ENCODE measurements at regions not wholly inside any gene's neighbourhood (a gene's known extent, or its start where the extent isn't known, plus 50 kb on each side); places are given as distances from the start of the nearest gene placed in this dataset.

- H3K27ac Mint-ChIP-seq, result no peak overlapping the region
- no peaks in the 10 kb centered on the region for H3K36me3 ChIP-seq (ENCODE audit: insufficient read depth, low read length)
- H3K9me3 Mint-ChIP-seq, result no peaks in the 10 kb centered on the region
- H3K4me1 Mint-ChIP-seq (ENCODE audit: low read depth), result no peaks in the 10 kb centered on the region
- H3K27me3 Mint-ChIP-seq, result no peaks in the 10 kb centered on the region
- no peak overlapping the region for H3K27ac ChIP-seq (ENCODE audit: low read depth in 1 of 2, low read length in 2 of 2)
- no peaks in the 10 kb centered on the region for H3K4me1 ChIP-seq (ENCODE audit: insufficient read depth, low read length)
- intact Hi-C loops (cut with DNase I, micrococcal nuclease), result no loop called here
- H3K27me3 ChIP-seq (ENCODE audit: control insufficient read depth in 1 of 2, insufficient read depth in 2 of 2, low read length in 2 of 2), result no peaks in the 10 kb centered on the region
- TF ChIP-seq, protein P1, sequence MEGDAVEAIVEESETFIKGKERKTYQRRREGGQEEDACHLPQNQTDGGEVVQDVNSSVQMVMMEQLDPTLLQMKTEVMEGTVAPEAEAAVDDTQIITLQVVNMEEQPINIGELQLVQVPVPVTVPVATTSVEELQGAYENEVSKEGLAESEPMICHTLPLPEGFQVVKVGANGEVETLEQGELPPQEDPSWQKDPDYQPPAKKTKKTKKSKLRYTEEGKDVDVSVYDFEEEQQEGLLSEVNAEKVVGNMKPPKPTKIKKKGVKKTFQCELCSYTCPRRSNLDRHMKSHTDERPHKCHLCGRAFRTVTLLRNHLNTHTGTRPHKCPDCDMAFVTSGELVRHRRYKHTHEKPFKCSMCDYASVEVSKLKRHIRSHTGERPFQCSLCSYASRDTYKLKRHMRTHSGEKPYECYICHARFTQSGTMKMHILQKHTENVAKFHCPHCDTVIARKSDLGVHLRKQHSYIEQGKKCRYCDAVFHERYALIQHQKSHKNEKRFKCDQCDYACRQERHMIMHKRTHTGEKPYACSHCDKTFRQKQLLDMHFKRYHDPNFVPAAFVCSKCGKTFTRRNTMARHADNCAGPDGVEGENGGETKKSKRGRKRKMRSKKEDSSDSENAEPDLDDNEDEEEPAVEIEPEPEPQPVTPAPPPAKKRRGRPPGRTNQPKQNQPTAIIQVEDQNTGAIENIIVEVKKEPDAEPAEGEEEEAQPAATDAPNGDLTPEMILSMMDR (IDR thresholded peaks at IDR 0.05), result no peak
- H3K4me3 ChIP-seq (ENCODE audit: low read length), result no peak overlapping the region
- no peak for ATAC-seq (ENCODE audit: poor library complexity)
- no peaks in the 10 kb centered on the region for H3K9me3 ChIP-seq (ENCODE audit: control insufficient read depth in 1 of 2, insufficient read depth in 1 of 2, low read length in 2 of 2)
- POLR2A ChIA-PET, result no interaction called here
- no peak for DNase-seq
- CTCF ChIA-PET, result no interaction called here
- no peaks in the 10 kb centered on the region for H3K36me3 Mint-ChIP-seq (ENCODE audit: low read depth)
- H3K4me3 Mint-ChIP-seq, result no peak overlapping the region
Measured at GRCh38 chr5:8675182-8675581, 806.2 kb downstream of the MTRR start.

DNA sequence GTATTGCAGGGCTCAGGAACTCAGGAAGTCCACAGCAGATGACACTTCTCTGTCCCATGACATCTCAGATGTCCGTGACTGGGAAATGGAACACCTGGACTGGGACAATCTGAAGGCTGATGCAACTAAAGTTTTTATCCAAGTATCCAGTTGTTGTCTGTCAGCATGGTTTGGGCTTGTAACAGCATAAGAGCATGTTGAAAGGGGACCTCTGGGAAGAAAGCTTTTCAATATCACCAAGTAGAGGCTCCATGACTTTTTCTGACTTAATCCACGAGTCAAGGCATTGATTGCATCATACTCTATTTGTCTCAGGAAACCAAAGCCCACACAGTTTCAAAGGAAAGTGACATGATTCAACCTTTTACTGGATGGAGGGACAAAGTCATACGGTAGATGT is 807.7 kb downstream of the MTRR start:
- ATAC-seq (ENCODE audit: poor library complexity), result no peak
- intact Hi-C loops (cut with DNase I, micrococcal nuclease), result no loop called here
- no peaks in the 10 kb centered on the region for H3K9me3 Mint-ChIP-seq
- no peak overlapping the region for H3K27ac ChIP-seq (ENCODE audit: low read depth in 1 of 2, low read length in 2 of 2)
- POLR2A ChIA-PET, result no interaction called here
- TF ChIP-seq, protein P1 (IDR thresholded peaks at IDR 0.05), result no peak
- no peaks in the 10 kb centered on the region for H3K27me3 ChIP-seq (ENCODE audit: control insufficient read depth in 1 of 2, insufficient read depth in 2 of 2, low read length in 2 of 2)
- H3K36me3 ChIP-seq (ENCODE audit: insufficient read depth, low read length), result no peaks in the 10 kb centered on the region
- CTCF ChIA-PET, result no interaction called here
- H3K4me3 ChIP-seq (ENCODE audit: low read length), result no peak overlapping the region
- no peaks in the 10 kb centered on the region for H3K9me3 ChIP-seq (ENCODE audit: control insufficient read depth in 1 of 2, insufficient read depth in 1 of 2, low read length in 2 of 2)
- no peak overlapping the region for H3K4me3 Mint-ChIP-seq
- no peak overlapping the region for H3K27ac Mint-ChIP-seq
- H3K36me3 Mint-ChIP-seq (ENCODE audit: low read depth), result no peaks in the 10 kb centered on the region
- no peaks in the 10 kb centered on the region for H3K27me3 Mint-ChIP-seq
- H3K4me1 Mint-ChIP-seq (ENCODE audit: low read depth), result no peaks in the 10 kb centered on the region
- no peaks in the 10 kb centered on the region for H3K4me1 ChIP-seq (ENCODE audit: insufficient read depth, low read length)
- no peak for DNase-seq

DNA sequence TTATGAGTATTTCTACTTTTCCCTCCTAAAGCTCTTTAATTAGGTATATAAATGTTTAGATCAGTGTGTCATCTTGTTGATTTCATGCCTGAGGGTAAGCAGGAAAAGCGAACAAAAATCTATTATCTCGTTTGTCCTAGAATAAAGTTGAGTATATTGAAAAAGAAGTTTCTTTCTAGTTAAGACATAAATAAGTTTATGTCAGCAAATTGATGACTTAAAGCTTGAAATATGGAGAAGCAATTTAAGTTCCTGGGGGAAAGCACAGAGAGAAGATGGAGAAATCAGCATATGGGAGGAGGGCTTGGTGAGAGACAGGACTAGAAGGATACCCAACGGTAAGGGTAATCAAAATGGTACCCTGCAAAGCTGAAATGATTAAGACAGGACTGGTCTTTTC is 813.4 kb downstream of the MTRR start:
- CTCF ChIA-PET, result no interaction called here
- ATAC-seq (ENCODE audit: poor library complexity) (no peak), DNase-seq (no peak)
- POLR2A ChIA-PET, result no interaction called here
- TF ChIP-seq, protein P1 (IDR thresholded peaks at IDR 0.05), result no peak
- Mint-ChIP-seq H3K4me1 (ENCODE audit: low read depth) (no peaks in the 10 kb centered on the region), H3K4me3 (no peak overlapping the region), H3K27ac (no peak overlapping the region), H3K36me3 (ENCODE audit: low read depth) (no peaks in the 10 kb centered on the region), H3K9me3 (no peaks in the 10 kb centered on the region), H3K27me3 (no peaks in the 10 kb centered on the region)
- peaks cover 0 to 4% of the 10 kb centered on the region in 2 experiments for H3K9me3 ChIP-seq (ENCODE audit: control insufficient read depth in 1 of 2, insufficient read depth in 1 of 2, low read length in 2 of 2)
- H3K4me1 ChIP-seq (ENCODE audit: insufficient read depth, low read length), result no peaks in the 10 kb centered on the region
- H3K4me3 ChIP-seq (ENCODE audit: low read length), result no peak overlapping the region
- no peak overlapping the region for H3K27ac ChIP-seq (ENCODE audit: low read depth in 1 of 2, low read length in 2 of 2)
- H3K36me3 ChIP-seq (ENCODE audit: insufficient read depth, low read length), result no peaks in the 10 kb centered on the region
- intact Hi-C loops (cut with DNase I, micrococcal nuclease), result no loop called here
- no peaks in the 10 kb centered on the region for H3K27me3 ChIP-seq (ENCODE audit: control insufficient read depth in 1 of 2, insufficient read depth in 2 of 2, low read length in 2 of 2)
